Type B pancreatic cell (in vitro differentiated cells): ENCODE measurements at regions not wholly inside any gene's neighbourhood (a gene's known extent, or its start where the extent isn't known, plus 50 kb on each side); places are given as distances from the start of the nearest gene placed in this dataset.

Experiments used
- DNase-seq: peaks from one replicate; pipeline ENCODE4 v3.0.0; 2021; ENCODE audit warnings: mixed read lengths; ENCODE audit not compliant: unreplicated experiment; ENCODE audit errors: extremely low spot score
- H3K27ac Mint-ChIP-seq: 2 replicates; pipeline ENCODE4 v1.8.0; 2021; ENCODE audit warnings: mild to moderate bottlenecking, mixed read lengths
- H3K27me3 Mint-ChIP-seq: 2 replicates; pipeline ENCODE4 v1.8.0; 2021; ENCODE audit warnings: mixed read lengths
- H3K36me3 Mint-ChIP-seq: 2 replicates; pipeline ENCODE4 v1.8.0; 2021; ENCODE audit warnings: mixed read lengths
- H3K4me1 Mint-ChIP-seq: one replicate; pipeline ENCODE4 v1.8.0; 2021; ENCODE audit warnings: mixed read lengths; ENCODE audit not compliant: unreplicated experiment
- H3K4me3 Mint-ChIP-seq: 2 replicates; pipeline ENCODE4 v1.8.0; 2021; ENCODE audit warnings: mild to moderate bottlenecking, mixed read lengths
- H3K9me3 Mint-ChIP-seq: 2 replicates; pipeline ENCODE4 v1.8.0; 2021; ENCODE audit warnings: mixed read lengths
- CTCF ChIP-seq: fragments of 200-600 bp; sonication (generic); conservative IDR thresholded peaks from 2 replicates; pipeline ENCODE4 v1.5.0; 2021; ENCODE audit warnings: antibody characterized with exemption, mild to moderate bottlenecking

DNA sequence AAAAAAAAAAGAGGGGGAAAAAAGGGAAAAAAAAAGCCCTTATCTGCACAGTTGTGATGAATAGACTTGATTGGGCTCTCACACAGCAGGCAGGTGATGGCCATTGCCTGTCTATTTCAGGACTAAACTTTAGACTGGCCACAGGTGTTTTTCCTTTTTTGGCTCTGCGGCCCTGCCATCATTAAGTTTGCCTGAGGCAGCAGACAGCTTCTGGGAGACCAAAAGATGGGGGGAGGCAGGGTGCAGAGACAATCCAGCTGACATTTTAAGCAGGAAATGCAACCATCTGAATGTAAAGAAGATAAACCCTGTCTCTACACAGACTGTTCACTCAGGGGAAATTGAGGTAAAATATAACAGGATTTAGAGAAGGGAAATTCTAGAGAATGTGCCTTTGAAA is 295.0 kb upstream of the KCNH8 start:
- Mint-ChIP-seq H3K4me3 (no peak overlapping the region), H3K36me3 (no peaks in the 10 kb centered on the region), H3K27ac (no peak overlapping the region), H3K9me3 (no peaks in the 10 kb centered on the region), H3K4me1 (no peaks in the 10 kb centered on the region), H3K27me3 (no peaks in the 10 kb centered on the region)
- TF ChIP-seq CTCF, result no peak
- no peak for DNase-seq

DNA sequence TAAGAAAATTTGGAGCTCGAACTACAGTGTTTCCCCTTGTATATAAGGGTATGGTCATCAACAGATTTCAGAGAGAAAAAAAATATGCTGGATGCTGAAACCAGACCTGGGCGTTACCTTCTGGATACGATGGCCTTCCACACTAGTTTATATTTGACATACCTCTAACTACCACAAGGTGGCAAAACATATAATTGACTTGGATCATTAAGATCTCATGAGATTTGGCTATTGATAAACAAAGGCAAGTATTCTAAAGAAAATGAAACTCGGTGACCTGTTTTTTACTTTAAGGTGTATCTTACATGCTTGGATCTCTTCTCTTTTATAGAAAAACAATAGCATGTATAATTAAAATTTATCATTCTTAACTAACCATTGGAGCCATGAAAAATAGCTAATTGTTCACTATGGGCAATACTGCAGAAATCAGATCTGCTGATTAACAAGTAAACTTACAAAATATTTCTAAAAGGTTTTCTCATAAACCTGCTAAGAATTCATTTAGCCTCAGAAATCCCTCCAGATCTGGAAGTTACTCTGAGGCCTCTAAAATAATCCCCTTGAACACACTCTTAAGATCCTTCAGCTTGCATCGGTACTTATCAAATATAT is 300.6 kb upstream of the KCNH8 start:
- Mint-ChIP-seq H3K27ac (no peak overlapping the region), H3K9me3 (no peaks in the 10 kb centered on the region), H3K27me3 (no peaks in the 10 kb centered on the region), H3K4me3 (no peak overlapping the region), H3K4me1 (no peaks in the 10 kb centered on the region), H3K36me3 (no peaks in the 10 kb centered on the region)
- no peak for DNase-seq
- TF ChIP-seq CTCF, result peak; percentile 72

DNA sequence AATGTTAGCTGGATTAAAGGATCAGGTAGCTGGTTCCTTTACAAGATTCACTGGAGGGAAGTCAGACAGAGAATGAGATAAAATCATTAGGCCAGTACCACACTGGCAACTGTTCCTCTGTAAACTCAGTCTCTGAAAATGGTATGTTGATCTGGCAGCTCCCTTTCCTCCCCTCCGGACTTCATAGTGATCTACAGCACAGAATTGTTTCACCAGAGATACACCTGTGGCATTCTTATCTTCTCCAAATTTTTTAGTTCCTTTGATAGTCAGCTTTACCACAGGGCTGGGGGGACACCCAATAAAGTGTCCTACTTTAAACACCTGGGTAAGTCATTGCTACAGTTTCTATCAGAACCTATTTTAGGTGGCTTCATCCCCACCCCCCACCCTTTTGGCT is 304.3 kb upstream of the KCNH8 start:
- H3K27ac Mint-ChIP-seq, result no peak overlapping the region
- no peaks in the 10 kb centered on the region for H3K4me1 Mint-ChIP-seq
- H3K36me3 Mint-ChIP-seq, result no peaks in the 10 kb centered on the region
- no peaks in the 10 kb centered on the region for H3K9me3 Mint-ChIP-seq
- no peak for DNase-seq
- H3K27me3 Mint-ChIP-seq, result no peaks in the 10 kb centered on the region
- H3K4me3 Mint-ChIP-seq, result no peak overlapping the region
- TF ChIP-seq CTCF, result no peak

- no peak overlapping the region for H3K4me3 Mint-ChIP-seq
- TF ChIP-seq CTCF, result no peak
- H3K27me3 Mint-ChIP-seq, result no peaks in the 10 kb centered on the region
- no peak overlapping the region for H3K27ac Mint-ChIP-seq
- DNase-seq, result no peak
- H3K4me1 Mint-ChIP-seq, result no peaks in the 10 kb centered on the region
- no peaks in the 10 kb centered on the region for H3K36me3 Mint-ChIP-seq
- no peaks in the 10 kb centered on the region for H3K9me3 Mint-ChIP-seq
Observed at GRCh38 chr3:18843188-18843587, 305.1 kb upstream of the KCNH8 start.

DNA sequence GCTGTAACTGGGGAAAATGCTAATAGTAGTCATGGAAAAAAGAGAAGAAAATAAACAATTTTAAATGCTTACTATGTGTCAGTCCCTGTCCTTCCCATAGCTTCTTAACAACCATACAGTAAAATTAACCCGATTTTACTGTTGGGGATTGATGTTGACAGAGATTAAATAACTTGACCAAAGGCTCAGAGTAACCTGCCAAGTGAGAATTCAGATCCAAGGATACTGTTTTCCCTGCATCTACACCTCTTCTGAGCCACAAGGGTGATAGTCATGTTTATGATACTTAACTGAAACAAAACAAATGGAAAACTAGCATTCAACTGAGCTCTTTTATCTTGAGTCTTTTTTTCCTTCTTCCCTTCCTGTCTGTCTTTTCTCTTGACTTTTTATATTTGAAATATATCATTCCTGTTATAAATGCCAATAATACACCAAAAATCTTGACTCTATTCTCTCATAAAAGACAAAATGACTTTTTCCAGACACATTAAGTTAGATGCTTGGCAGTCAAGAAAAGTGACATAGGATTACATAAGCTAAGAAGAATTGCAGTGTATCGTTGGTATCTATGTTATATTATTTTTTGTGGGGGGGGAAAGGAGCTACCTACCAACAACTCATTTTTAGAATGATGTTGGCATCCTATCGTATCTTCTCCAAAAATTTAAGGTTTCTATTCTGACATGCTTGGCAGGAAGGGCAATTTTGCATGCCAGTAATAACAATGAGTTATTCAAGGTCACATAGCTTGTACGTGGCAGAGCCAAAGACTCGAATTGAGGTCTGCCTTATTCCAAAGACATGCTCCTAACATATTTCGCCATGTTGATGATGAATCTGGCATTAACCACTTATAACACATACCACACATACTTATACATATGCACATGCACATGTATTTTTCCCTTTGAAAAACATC is 306.6 kb upstream of the KCNH8 start:
- Mint-ChIP-seq H3K4me1 (no peaks in the 10 kb centered on the region), H3K36me3 (no peaks in the 10 kb centered on the region), H3K27me3 (no peaks in the 10 kb centered on the region), H3K27ac (no peak overlapping the region), H3K9me3 (no peaks in the 10 kb centered on the region), H3K4me3 (no peak overlapping the region)
- no peak for TF ChIP-seq CTCF
- no peak for DNase-seq
